Myocyte (in vitro differentiated cells): ENCODE measurements at regions not wholly inside any gene's neighbourhood (a gene's known extent, or its start where the extent isn't known, plus 50 kb on each side); places are given as distances from the start of the nearest gene placed in this dataset.

Source experiments
- DNase-seq: peaks from one replicate; pipeline ENCODE4 v3.0.0-alpha.2; 2012; ENCODE audit warnings: low read depth

DNA sequence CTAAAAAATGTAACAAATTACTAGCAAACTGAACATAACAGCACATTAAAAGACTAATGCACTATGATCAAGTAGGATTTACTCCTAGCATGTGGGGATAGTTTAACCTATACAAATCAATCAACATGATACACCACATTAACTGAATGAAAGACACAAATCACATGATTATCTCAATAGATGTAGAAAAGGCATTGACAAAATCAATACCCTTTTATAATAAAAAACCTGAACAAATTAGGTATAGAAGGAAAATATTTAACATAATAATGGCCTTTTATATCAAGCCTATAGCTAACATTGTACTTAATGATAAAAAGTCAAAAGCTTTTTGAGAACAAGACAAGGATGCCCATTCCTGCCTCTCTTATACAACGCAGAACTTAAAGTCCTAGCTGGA lies 540.0 kb downstream of the RERGL start:
- DNase-seq = no peak

DNA sequence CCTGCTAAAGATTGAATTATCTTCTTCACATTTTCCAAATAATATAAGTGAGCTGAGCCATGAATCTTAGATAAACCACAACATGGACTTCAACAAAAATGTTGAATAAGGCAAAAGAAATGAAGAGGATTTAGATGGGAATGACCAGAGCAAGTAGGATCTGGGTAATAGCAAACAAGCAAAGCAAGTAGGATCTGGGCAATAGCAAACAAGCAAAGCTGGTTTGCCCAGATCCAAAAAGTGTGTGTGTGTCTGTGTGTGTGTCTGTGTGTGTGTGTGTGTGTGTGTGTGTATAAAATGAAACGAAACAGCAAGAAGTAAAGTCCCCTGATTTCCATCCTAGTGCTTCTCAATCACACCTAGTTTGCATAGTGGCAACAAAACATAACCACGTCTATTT lies 549.1 kb downstream of the RERGL start:
- no peak for DNase-seq

DNA sequence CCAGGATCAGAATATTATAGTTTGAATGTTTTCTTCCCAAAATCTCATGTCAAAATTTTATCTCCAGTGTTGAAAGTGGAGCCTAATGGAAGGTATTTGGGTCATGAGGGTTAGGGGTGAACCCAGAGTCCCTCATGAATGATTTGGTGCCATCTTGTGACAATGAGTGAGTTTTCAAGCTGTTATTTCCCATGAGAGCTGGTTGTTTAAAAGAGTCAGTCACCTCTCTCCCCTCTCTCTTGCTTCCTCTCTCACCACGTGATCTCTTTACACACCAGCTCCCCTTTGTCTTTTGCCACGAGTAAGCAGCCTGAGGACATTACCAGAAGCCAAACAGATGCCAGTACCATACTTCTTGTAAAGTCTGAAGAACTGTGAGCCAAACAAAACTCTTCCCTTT lies 561.6 kb downstream of the RERGL start:
- DNase-seq = no peak

DNA sequence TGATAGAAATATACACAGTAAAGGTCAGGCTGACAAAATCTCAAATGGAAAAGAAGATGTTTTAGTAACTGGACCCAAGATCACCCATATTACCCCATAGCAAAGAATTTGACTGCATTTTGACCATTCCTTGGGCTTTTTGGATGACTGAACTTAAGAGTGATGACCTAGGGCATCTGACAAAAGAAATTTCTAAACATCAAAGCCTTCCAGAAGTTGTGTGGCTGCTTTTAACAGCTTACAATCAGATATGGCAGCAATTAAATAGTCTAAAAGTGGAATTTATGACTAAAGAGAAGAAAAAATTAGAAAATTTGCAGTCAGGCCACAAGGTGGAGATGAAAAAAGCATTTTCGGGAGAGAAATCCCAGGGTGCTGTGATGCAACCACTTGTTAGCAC lies 563.0 kb downstream of the RERGL start:
- DNase-seq = no peak

DNA sequence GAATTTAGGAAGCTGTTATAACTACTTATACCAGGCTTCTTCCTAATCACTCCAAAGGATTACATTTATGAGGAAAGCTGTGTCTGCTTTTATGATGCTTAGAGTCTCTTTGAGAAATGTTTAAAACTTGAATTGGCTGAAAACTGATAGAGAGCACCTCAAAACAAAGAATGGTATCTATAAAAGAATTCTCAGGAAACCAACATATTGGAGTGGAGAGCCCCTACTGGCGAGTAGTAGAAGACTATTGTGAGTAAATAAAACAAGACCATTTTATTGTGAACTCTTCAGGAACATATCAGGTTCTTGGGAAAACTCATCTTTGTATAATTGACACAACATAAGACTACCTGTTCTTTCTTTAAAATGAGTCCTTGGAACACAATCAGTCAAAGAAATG lies 578.6 kb downstream of the RERGL start:
- DNase-seq = no peak

DNA sequence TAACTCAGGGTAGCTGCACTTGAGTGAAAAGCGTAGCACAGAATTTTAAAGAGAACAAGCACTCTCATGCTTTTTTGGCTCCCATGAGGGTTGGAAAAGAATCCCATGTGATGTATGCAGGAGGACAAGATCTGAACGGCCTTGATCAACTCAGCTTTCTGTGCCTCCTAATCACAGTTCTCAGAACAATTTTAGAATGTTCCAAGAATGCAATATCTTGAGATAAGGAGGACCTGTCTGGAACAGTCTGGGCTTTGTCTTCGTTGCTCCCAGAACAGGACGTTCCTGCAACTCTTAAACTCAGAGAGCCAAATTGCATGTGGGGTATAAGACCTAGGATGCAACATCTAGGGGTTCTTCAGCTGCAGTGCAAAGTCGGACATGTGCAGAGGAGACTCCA lies 582.7 kb downstream of the RERGL start:
- DNase-seq = no peak

DNA sequence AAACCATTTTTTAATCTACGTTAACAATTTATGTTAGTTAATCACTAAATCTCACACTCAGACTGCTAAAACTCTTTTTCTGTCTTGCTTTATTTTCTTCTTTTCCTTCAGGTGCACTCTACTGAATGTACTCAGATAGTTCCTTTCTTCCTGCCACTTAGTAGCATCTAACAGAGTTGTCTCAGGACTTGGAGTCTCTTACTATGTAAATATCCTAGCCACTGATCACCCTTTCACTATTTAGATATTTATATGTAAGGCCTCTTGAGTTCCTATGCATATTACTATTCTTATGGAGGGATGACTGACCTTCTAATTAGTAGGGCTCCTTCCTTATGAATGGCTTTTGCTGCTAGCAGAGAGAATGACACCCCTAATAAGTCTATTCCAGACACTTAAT lies 586.3 kb downstream of the RERGL start:
- no peak for DNase-seq

DNA sequence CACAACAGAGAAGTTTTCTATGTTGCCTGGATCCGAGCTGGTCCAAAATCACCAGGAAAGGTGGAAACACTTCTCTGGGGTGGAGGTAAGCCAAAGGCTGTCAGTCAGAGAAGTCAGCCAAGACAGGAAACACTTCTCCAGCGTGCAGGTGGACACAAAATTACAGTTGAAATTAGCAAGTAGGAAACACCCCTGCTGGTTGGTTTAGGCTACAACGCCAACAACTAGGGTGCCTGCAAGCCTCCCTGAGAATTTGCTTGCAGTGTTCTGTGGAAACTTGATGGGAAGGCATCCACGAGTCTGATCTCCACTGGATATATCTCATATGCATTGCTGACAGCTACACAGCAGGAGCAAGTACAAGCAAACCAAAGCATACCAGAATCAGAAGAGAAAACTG lies 600.5 kb downstream of the RERGL start:
- no peak for DNase-seq

DNA sequence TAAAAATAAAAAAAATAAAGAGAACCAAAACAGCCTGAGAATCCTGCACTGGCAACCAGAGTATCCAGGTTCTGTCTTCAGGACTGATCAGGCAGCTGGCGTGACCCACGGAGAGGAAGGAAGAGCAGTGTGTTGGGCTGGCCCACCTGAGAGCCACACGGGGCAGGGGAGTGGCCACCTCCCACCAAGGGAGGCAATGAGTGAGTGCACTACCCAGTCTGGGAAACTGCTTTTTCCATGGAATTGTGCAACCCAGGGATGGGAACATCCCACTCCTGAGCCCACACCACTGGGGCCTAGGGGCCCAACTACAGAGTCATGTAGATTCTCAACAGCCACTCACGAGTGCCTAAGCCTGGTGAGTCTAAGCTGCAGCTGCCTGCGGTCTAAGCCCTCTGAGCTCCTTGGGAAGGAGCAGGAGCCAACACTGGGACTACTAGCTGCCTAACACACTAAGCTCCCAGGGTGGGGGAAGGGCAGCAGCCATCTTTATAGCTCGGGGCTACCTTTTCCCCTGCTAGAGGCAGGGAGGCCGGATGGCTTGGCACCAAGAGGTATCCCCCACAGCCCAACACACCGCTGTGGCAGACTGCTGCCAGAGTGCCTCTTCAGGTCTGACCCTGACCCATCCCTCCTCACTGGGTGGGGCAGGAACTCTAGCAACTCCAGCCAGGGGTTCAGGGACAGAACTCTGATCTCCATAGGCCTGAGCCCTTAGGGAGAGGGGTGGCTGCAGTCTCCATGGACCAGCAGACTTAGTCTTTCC lies 610.9 kb downstream of the RERGL start:
- DNase-seq = no peak

DNA sequence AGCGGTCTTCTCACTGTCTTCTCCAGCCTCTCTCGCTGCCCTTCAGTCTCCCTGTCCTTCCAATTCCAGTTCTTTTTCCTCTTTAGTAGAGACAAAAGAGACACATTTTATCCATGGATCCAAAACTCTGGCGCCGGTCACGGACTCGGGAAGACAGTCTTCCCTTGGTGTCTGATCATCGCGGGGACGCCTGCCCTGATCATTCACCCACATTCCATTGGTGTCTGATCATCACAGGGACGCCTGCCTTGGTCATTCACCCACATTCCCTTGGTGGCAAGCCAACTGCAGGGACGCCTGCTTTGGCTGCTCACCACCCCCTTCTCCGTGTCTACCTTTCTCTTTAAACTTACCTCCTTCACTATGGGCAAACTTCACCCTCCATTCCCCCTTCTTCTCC lies 619.5 kb downstream of the RERGL start:
- DNase-seq = no peak

DNA sequence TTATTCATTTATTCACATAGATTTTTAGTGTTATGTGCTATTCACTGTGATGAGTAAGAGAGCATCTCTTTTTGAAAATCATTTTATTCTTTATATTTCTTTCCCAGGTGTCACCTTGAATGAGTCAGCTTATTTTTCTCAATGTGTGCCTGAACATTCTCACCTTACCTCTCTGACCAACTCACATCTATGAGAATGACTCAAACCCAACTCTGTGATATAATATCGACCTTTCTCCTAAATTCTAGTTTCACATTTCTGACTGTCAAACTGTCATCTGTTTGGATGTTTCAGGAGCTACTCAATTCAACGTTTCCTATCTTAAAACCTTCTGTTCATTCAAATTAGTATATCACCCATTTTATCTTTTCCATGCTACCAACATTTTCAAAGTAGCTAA lies 630.8 kb downstream of the RERGL start:
- no peak for DNase-seq

DNA sequence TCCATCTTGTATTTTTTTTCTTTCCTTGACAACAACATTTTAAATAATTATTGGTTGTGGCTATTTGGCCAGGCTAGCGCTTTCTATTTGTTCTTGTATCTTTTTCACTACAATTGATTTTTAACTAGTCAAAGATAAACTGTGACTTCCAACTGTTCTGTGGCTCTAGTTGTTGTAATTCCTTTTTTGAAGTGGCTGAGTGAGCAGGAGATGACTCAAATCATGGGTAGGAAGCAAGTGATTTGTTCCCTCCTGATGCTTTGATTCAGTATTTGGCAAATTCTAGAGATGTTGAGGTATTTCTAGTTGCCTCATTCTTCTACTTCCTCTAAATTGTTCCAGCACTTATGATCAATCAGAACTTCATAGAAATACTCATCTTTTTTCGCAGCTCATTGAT lies 633.5 kb downstream of the RERGL start:
- DNase-seq = no peak

DNA sequence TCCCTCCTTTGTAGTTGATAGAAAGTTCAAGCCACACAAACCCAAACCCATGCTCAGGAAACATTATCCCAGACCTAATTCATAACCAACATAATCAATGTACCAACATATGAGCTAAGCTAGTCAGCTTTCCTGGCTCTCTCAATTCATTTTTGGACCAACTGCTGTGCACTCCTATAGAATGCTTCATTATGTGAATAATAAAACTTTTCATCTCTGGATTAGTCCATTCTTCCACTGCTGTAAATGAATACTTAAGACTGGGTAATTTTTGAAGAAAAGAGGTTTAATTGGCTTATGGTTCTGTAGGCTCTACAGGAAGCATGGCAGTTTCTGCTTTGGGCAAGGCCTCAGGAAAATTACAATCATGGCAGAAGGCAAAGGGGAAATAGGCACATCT lies 651.9 kb downstream of the RERGL start:
- no peak for DNase-seq

DNA sequence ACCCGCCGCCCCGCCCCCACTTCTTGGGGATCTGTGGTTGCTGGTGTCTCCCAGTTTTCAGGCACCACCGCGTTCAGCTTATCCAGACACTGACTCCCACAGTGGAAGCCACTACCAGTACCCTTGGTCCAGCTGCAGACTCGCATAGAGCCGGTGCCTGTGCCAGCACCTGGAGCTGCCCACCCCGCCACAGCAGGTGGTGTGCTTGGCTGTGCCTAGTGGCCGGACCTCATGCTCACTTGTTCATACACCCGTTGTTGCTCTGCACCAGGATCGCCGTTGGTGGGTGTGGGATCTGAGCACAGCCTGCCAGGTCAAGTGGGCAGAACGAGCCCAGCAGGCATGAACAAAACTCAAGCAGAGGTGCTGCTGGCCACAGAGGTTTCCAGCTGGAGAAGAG lies 673.2 kb downstream of the RERGL start:
- no peak for DNase-seq

DNA sequence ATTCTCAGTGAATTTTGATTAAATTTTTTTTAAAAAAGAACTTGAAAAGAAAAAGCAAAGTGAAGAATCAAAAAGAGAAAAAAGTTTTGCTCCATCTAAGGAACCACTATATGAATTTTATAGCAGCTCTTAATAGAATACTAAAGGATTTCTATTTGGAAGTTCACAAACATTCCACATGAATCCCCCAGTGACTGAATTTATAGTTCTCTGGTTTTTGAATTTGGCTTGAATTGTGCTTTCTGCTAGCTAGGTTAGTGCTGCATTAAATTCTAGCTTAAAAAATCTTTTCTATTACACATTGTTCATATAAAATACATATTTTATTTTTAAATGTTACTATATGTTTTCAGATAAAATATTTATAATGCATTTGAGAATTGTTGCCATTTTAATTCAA lies 675.4 kb downstream of the RERGL start:
- DNase-seq = no peak

DNA sequence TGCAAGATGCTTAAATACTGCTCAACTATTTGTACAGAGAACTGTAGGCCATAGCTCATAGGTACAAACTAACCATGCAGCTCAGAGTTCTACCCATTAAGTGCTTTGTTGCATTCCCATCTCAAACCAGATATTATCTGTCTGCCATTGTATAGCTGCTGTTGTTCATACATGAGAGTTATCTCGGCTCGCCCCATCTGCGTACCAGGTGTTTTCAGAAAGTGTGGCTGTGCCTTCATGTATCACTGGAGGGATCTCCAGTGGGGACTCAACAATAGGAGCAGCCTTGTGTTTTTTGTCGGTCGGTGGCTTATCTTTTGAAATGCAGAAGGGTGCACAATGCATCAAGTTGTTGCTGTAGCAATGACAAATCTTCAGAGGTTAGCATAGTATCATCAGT lies 678.3 kb downstream of the RERGL start:
- DNase-seq = no peak

DNA sequence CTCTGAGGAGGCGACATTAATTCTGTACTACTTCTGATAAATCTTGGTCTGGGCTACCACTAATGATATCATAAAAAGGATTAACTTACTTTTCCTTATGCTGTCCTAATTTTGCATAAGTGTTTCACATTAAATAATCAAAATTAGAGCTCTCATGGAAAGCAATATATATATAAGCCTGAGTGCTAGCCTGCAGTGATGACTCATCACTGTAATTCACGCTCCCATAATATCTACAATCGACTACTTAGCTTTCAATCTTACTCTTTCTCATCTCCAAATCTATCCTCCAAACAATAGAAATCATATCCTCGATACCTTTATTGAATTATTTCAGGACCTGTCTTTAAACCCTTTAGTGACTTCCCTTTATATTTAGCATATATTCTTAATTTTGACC lies 701.3 kb downstream of the RERGL start:
- no peak for DNase-seq

DNA sequence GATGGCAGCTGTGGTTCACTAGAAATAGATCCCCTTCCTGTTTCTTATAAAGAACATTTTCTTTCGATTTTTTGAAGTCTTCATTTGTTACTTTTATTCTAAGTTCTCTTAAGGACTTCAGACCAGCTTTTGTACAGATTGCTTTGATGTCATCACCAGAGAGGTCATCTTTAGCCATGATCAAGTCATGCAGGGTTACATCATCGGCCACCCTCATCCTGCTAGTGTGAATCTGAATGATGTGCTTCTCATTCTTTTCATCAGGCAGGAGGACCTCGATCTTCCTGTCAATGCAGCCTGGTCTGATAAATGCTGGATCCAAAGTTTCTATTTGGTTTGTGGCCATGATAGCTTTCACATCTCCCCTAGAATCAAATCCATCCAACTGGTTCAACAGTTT lies 706.7 kb downstream of the RERGL start:
- no peak for DNase-seq

DNA sequence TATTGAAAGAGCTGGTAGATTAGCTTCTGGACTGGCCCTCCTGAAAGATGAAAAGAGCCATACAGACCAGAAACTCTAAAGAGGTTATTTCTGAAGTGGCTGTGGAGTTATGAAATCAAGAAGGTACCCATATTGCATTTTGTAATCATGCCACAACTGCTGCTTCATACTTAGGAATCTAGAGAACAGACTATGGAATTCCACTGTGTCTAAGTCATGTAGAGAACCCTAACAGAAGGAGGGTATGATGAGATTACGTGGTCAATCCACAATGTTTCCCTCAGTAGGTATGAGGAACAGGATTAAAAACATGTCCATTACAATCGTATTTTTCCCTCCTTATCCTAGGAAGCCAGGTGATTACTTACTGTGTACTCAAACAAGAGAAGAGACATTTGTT lies 708.8 kb downstream of the RERGL start:
- DNase-seq = no peak

DNA sequence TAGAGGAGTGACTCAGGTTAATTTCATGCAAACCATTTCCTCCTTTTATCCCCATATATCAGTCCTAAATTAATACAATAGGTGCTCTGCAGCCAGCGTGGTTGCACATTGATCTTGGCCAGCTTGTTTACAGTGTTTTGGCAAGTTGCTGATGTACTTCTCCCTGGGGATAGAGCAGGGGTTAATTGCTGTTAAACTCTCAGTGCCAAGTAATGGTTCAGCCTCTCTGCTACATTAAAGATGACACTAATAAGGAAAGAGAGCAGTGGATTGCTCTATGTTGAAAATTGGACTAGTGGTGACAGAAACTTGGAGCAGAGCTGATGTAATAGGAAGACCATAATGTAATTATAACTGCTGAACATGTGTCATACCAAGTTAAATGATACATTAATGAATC lies 717.5 kb downstream of the RERGL start:
- no peak for DNase-seq

DNA sequence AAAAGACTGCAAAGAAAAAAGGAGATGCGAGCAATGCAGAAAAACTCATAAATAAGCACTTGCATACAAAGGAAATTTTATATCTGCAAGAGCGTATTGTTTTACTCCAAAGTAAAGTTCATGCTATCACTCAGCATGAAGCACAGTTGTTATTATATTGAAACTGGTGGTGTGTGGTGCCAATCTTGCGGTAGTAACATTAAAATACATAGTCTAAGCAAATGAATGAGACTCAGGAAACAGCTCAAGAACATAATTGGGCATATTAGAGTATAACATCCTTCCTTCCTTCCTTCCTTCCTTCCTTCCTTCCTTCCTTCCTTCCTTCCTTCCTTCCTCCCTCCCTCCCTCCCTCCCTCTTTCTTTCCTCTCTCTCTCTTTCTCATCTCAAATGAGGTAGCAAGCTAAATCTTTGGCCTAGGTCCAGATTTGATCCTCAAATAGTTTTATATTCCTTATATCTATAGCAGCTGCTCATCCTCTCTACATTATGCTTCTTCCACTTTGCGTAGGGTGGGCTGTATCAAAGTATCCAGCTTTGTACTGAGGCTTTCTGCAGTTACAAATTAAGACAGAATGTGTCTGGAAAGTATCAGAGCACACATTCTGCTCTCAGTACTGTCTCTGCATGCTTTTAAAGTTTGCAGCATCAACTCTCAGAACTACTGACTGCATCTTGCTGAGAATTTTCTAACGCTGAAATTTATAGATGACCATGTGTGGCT lies 718.3 kb downstream of the RERGL start:
- no peak for DNase-seq

DNA sequence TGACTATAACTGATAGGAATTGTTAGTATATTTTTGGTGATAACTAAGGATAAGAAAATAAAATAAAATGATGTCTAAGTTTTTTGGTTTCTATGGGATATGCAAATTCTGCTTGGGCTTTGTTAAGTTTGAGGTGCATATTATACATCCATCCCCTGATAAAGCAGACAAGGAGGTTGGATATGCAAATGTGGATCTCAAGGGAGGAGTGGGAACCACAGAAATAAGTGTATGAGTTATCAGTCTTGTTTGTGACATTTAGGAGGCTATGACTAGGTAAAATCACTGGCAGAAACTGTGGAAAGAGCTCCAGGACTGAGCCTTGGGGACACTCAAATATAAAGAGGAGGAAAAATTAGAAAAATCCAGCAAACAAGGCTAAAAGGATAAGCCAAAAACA lies 719.4 kb downstream of the RERGL start:
- DNase-seq = no peak

DNA sequence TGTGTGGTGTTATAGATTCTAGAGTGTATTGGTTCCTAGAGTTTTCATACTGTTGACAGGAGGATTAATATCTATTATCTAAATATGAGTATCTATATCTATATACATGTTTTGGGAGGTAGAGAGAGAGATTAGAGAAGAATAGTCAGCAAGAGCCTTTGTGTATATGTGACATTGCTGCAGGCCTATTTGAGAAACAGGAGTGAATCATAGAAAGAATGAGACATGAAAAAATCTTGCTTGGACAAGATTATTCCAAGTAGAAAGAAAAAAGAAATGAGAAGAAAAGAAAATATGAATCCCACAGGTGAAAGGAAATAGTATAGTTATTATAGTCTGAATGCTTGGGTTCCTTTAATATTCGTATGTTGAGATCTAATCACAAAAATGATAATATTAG lies 720.4 kb downstream of the RERGL start:
- no peak for DNase-seq
